HG03135 (cell line): ENCODE measurements at regions not wholly inside any gene's neighbourhood (a gene's known extent, or its start where the extent isn't known, plus 50 kb on each side); places are given as distances from the start of the nearest gene placed in this dataset.
"Not testable (repeated sequence)": the region's sequence is repeated elsewhere in the genome, so short reads cannot be mapped to it uniquely, and the experiment has no call there.

ENCODE experiments used
- ATAC-seq: cut with Tn5 transposase; IDR thresholded peaks from one replicate; pipeline ENCODE4 v1.9.1; 2021; ENCODE audit warnings: mild to moderate bottlenecking, moderate library complexity; ENCODE audit not compliant: unreplicated experiment

- ATAC-seq: no peak
These were observed 291.7 kb downstream of the ARL4A start for GRCh38 chr7:12979181-12979580.

- no peak for ATAC-seq
These were observed 294.7 kb downstream of the ARL4A start for GRCh38 chr7:12982178-12982577.

GRCh38 chr7:12984117-12984516 is 296.7 kb downstream of the ARL4A start:
- no peak for ATAC-seq

GRCh38 chr7:12985228-12985627 is 297.8 kb downstream of the ARL4A start:
- no peak for ATAC-seq

- ATAC-seq: no peak
These were observed 298.3 kb downstream of the ARL4A start for GRCh38 chr7:12985752-12986151.

- ATAC-seq: no peak
These were observed 299.8 kb downstream of the ARL4A start for GRCh38 chr7:12987238-12987637.

- ATAC-seq: no peak
These were observed 303.0 kb downstream of the ARL4A start for GRCh38 chr7:12990440-12990839.

- ATAC-seq: no peak
These were observed 305.6 kb downstream of the ARL4A start for GRCh38 chr7:12993025-12993424.

- no peak for ATAC-seq
These were observed 308.6 kb downstream of the ARL4A start for GRCh38 chr7:12995912-12996469.

GRCh38 chr7:13007331-13007730 is 319.9 kb downstream of the ARL4A start:
- ATAC-seq: no peak

GRCh38 chr7:13009517-13009916 is 322.1 kb downstream of the ARL4A start:
- no peak for ATAC-seq

- ATAC-seq: no peak
These were observed 326.6 kb downstream of the ARL4A start for GRCh38 chr7:13014011-13014410.

- ATAC-seq: no peak
These were observed 328.7 kb downstream of the ARL4A start for GRCh38 chr7:13016036-13016581.

GRCh38 chr7:13016592-13017332 is 329.3 kb downstream of the ARL4A start:
- no peak for ATAC-seq

- ATAC-seq: no peak
These were observed 330.0 kb downstream of the ARL4A start for GRCh38 chr7:13017333-13017857.

- ATAC-seq: no peak
These were observed 330.4 kb downstream of the ARL4A start for GRCh38 chr7:13017881-13018280.

- no peak for ATAC-seq
These were observed 334.3 kb downstream of the ARL4A start for GRCh38 chr7:13021566-13022300.

- ATAC-seq: no peak
These were observed 336.8 kb downstream of the ARL4A start for GRCh38 chr7:13024121-13024674.

GRCh38 chr7:13025043-13025442 is 337.6 kb downstream of the ARL4A start:
- not testable (repeated sequence) for ATAC-seq

GRCh38 chr7:13027321-13027720 is 339.9 kb downstream of the ARL4A start:
- no peak for ATAC-seq
